GM06990 (cell line): ENCODE measurements at regions not wholly inside any gene's neighbourhood (a gene's known extent, or its start where the extent isn't known, plus 50 kb on each side); places are given as distances from the start of the nearest gene placed in this dataset.

Source experiments
- DNase-seq: peaks from one replicate; pipeline ENCODE4 v3.0.0-alpha.2; 2011; ENCODE audit not compliant: insufficient read length; ENCODE audit errors: extremely low read depth
- H3K27me3 ChIP-seq: replicated peaks from 2 replicates; pipeline ENCODE4 v1.6.0; 2011; ENCODE audit warnings: low read length; ENCODE audit not compliant: control insufficient read depth, insufficient read depth
- H3K36me3 ChIP-seq: 2 replicates; pipeline ENCODE4 v1.5.1; 2011; ENCODE audit warnings: low read length; ENCODE audit not compliant: control insufficient read depth, insufficient read depth
- H3K4me3 ChIP-seq: replicated peaks from 2 replicates; pipeline ENCODE4 v1.5.1; 2011; ENCODE audit warnings: low read depth, mild to moderate bottlenecking, control low read depth, low read length
- CTCF ChIP-seq: IDR thresholded peaks from 2 replicates; pipeline ENCODE4 v1.5.1; 2011; ENCODE audit warnings: low read length, control low read depth, mild to moderate bottlenecking, inconsistent platforms; ENCODE audit not compliant: insufficient read depth, poor library complexity, severe bottlenecking

GRCh38 chr3:174614036-174614435 is 245.1 kb upstream of the NAALADL2 start:
- Histone ChIP-seq H3K27me3 (no peaks in the 10 kb centered on the region), H3K4me3 (no peak overlapping the region), H3K36me3 (no peaks in the 10 kb centered on the region)
- no peak for TF ChIP-seq CTCF
- DNase-seq, result no peak

DNA sequence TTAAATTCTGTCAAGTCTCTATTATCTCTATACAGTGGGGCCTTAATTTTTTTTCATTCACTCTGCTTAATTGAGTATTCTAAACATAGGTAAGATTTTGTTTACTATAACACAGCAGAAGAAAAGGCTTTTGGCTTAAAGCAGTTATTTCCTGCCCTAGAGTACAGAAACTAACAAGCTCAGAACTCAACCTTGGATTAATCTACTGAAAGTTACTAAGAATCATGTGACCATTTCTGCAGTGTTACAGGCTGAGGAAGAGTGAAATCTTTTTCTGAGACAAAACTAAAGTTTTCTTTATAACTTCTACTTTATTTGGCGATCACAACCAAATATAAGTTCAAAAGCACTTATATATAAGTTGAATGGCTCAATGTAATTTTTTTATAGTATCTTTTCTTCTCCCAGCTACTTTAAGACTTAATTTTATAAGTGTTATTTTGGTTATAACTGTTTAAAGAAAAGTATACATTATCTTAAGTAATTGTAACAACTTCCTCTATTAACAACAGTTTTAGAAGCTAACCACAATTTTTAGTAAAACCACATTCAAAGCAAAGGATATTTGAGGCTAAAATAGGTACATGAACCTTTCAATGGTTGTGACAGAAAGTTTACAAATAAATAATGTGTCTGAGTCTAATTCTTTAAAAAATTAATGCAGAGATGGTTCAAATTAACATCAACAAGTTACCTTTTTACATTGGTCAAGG is 240.6 kb upstream of the NAALADL2 start:
- no peaks in the 10 kb centered on the region for H3K36me3 ChIP-seq
- no peaks in the 10 kb centered on the region for H3K27me3 ChIP-seq
- DNase-seq, result no peak
- H3K4me3 ChIP-seq, result no peak overlapping the region
- no peak for TF ChIP-seq CTCF

DNA sequence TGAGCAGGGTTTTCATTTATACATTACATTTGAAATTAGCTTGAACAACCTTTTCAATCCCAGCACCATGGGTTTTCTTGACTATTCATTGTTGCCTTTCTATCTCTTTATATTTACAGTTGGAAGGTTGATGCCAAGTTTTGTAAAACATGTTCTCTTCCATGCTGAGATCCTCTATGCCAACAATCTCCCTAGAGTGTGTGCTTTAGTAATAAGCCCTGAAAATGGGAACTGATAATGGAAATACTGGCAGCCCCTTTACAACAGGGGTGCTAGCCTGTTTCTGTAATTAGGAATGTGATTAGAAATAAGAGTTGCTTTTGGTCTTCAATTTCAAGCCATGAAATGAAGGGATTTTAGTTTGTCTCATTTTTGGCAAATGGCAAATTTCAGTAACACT is 239.9 kb upstream of the NAALADL2 start:
- TF ChIP-seq CTCF, result no peak
- Histone ChIP-seq H3K27me3 (no peaks in the 10 kb centered on the region), H3K4me3 (no peak overlapping the region), H3K36me3 (no peaks in the 10 kb centered on the region)
- no peak for DNase-seq

DNA sequence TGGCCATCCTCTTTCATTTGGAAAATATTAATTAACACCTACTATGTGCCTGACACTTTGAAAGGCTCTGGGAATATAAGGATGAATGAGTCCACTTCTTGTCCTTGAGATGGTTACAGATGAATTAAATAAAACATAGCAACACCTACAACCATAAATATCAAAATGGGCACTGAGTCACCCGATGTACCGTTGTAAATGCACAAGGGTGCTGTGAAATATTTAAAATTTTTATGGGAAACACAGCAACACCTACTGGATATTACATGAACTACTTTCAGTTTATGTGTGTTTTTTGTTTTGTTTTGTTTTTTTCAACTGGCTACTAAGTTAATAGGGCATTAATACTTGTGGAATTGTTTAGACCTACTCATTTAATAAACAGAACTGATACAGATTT is 239.0 kb upstream of the NAALADL2 start:
- DNase-seq, result no peak
- Histone ChIP-seq H3K4me3 (no peak overlapping the region), H3K27me3 (no peaks in the 10 kb centered on the region), H3K36me3 (no peaks in the 10 kb centered on the region)
- peak; percentile 17 for TF ChIP-seq CTCF

DNA sequence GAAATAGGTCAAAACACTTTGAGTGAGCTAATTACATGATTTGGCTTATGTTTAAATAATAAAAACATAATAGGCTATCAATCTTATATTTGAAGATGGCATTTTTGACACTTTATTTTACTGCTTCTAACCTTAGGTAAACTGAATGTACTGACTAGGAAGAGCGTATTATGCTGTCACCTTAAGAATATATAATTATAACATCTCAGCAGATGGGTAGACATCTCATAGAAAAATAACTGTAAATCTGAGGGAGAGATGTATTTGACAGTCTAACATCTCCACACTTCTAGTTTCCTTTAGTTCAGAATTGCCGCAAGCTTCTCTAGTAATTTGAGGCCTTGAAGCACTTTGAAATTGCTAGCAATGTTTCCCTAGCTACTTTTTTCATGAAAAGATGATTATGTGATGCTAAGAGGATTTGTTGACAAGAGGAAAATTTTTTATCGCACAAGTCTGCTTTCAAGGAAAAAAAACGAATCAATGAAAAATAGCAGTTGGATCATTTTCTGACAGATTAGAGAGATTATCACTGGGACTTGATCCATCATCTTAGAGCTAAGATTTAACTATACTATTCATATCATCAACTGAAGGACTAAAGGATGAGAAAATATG is 238.2 kb upstream of the NAALADL2 start:
- no peak for DNase-seq
- H3K4me3 ChIP-seq, result no peak overlapping the region
- no peak for TF ChIP-seq CTCF

More for the DNA sequence above, 238.2 kb upstream of the NAALADL2 start:
- H3K27me3 ChIP-seq, result no peaks in the 10 kb centered on the region
- H3K36me3 ChIP-seq, result no peaks in the 10 kb centered on the region
